Fibroblast of skin of left quadriceps (primary cell): ENCODE measurements at regions not wholly inside any gene's neighbourhood (a gene's known extent, or its start where the extent isn't known, plus 50 kb on each side); places are given as distances from the start of the nearest gene placed in this dataset.
"Not testable (repeated sequence)": the region's sequence is repeated elsewhere in the genome, so short reads cannot be mapped to it uniquely, and the experiment has no call there.

Source experiments
- DNase-seq, 2 experiments: peaks; one replicate each; pipeline ENCODE4 v3.0.0-alpha.2; 2013; ENCODE audit warnings: low read depth in 2 of 2

- DNase-seq: no peak
Observed at GRCh38 chr3:72278349-72279067, 493.6 kb upstream of the PROK2 start.

- no peak for DNase-seq
Observed at GRCh38 chr3:72277710-72278109, 492.8 kb upstream of the PROK2 start.

- no peak for DNase-seq
Observed at GRCh38 chr3:72276806-72277205, 491.9 kb upstream of the PROK2 start.

- DNase-seq: no peak
Observed at GRCh38 chr3:72275331-72275751, 490.4 kb upstream of the PROK2 start.

GRCh38 chr3:72274493-72275330 lies 489.8 kb upstream of the PROK2 start:
- peak; percentile 87 to 88 for DNase-seq

- DNase-seq: peak; percentile 97
Observed at GRCh38 chr3:72273615-72274014, 488.7 kb upstream of the PROK2 start.

GRCh38 chr3:72272356-72272755 lies 487.4 kb upstream of the PROK2 start:
- no peak for DNase-seq

- DNase-seq: no peak
Observed at GRCh38 chr3:72271923-72272322, 487.0 kb upstream of the PROK2 start.

GRCh38 chr3:72271216-72271615 lies 486.3 kb upstream of the PROK2 start:
- DNase-seq: no peak

GRCh38 chr3:72270730-72271129 lies 485.8 kb upstream of the PROK2 start:
- no peak for DNase-seq

- DNase-seq: peak; percentile 93 to 94
Observed at GRCh38 chr3:72270072-72270681, 485.2 kb upstream of the PROK2 start.

- no peak for DNase-seq
Observed at GRCh38 chr3:72269475-72269874, 484.5 kb upstream of the PROK2 start.

GRCh38 chr3:72266921-72267524 lies 482.1 kb upstream of the PROK2 start:
- DNase-seq: not testable (repeated sequence)

- no peak for DNase-seq
Observed at GRCh38 chr3:72266016-72266370, 481.0 kb upstream of the PROK2 start.

- DNase-seq: no peak
Observed at GRCh38 chr3:72265256-72266015, 480.5 kb upstream of the PROK2 start.

GRCh38 chr3:72263223-72263990 lies 478.5 kb upstream of the PROK2 start:
- DNase-seq: no peak

- no peak for DNase-seq
Observed at GRCh38 chr3:72262736-72263135, 477.8 kb upstream of the PROK2 start.

GRCh38 chr3:72261566-72262564 lies 476.9 kb upstream of the PROK2 start:
- DNase-seq: no peak

GRCh38 chr3:72260588-72260910 lies 475.6 kb upstream of the PROK2 start:
- DNase-seq: no peak
